ENCODE measurements at regions not wholly inside any gene's neighbourhood (a gene's known extent, or its start where the extent isn't known, plus 50 kb on each side); places are given as distances from the start of the nearest gene placed in this dataset.

- Histone ChIP-seq H3K9me3 (ENCODE audit: insufficient read depth in 2 of 2, low read depth in 1 of 2, low read length in 1 of 2) (peaks cover 0 to 3% of the 10 kb centered on the region in 2 experiments; a peak in 1 of 4 replicates), H3K18ac (ENCODE audit: extremely low read depth, low read length) (no peak overlapping the region), H4K5ac (ENCODE audit: insufficient read length, low read depth, low read length) (no peak overlapping the region), H3K79me1 (ENCODE audit: low read depth, low read length) (no peaks in the 10 kb centered on the region), H3K79me2 (ENCODE audit: control insufficient read depth in 1 of 2, insufficient read depth in 2 of 2, low read length in 2 of 2) (no peaks in the 10 kb centered on the region), H3K4me2 (ENCODE audit: insufficient read depth in 1 of 2, low read depth in 2 of 2, low read length in 2 of 2) (no peak overlapping the region), H3K36me3 (ENCODE audit: control insufficient read depth in 2 of 4, insufficient read depth in 4 of 4, low read length in 3 of 4) (no peaks in the 10 kb centered on the region), H3K23ac (ENCODE audit: insufficient read length) (no peak overlapping the region), H2BK15ac (ENCODE audit: low read length) (no peak overlapping the region), H3K27ac (ENCODE audit: low read depth, low read length) (no peak overlapping the region), H2BK120ac (replicated peaks; ENCODE audit: low read depth, low read length) (peak overlapping the region; percentile 78), H3K14ac (ENCODE audit: insufficient read length) (no peak overlapping the region), H4K20me1 (replicated peaks in 1 of 2; ENCODE audit: control insufficient read depth in 1 of 2, insufficient read depth in 2 of 2, low read length in 2 of 2) (no peaks in the 10 kb centered on the region), H3K23me2 (ENCODE audit: low read depth, low read length) (no peaks in the 10 kb centered on the region), H2BK20ac (ENCODE audit: low read length) (no peak overlapping the region), H2AK5ac (ENCODE audit: low read depth, low read length) (no peak overlapping the region), H3K27me3 (replicated peaks in 1 of 4; ENCODE audit: control insufficient read depth in 3 of 4, extremely low read depth in 1 of 4, insufficient read depth in 3 of 4, low read length in 3 of 4) (no peaks in the 10 kb centered on the region), H4K8ac (ENCODE audit: extremely low read depth, insufficient read depth, low read length) (no peak overlapping the region), H3K4me1 (replicated peaks in 1 of 4; ENCODE audit: control insufficient read depth in 3 of 4, insufficient read depth in 4 of 4, low read length in 3 of 4) (peaks cover 0 to 5% (median 2%) of the 10 kb centered on the region in 4 experiments; a peak in 2 of 7 replicates), H3K56ac (replicated peaks; ENCODE audit: insufficient read length, low read depth, low read length) (no peak overlapping the region), H4K91ac (replicated peaks; ENCODE audit: insufficient read length, low read length) (no peak overlapping the region), H3K4ac (replicated peaks; ENCODE audit: insufficient read length, low read depth, low read length) (no peak overlapping the region), H2BK5ac (ENCODE audit: low read depth, low read length) (no peak overlapping the region), H2AFZ (ENCODE audit: low read length) (no peak overlapping the region), H3K9ac (replicated peaks in 1 of 4; ENCODE audit: extremely low read depth in 1 of 4, low read depth in 3 of 4, low read length in 3 of 4) (no peak overlapping the region), H2BK12ac (ENCODE audit: low read depth, low read length) (no peak overlapping the region), H3K4me3 (ENCODE audit: extremely low read depth in 1 of 4, insufficient read depth in 2 of 4, low read depth in 3 of 4, low read length in 4 of 4) (no peak overlapping the region)
- POLR2A ChIA-PET (ENCODE audit: partially characterized antibody) = no interaction called here
- 95% methylated on average over 2 of the region's 2 CpGs; no CpG with 5 or more reads in 1 of the 2 experiments for WGBS, 2 experiments (ENCODE audit: extremely low coverage in 1 of 2, insufficient coverage in 1 of 2, insufficient read length in 1 of 2, insufficient replicate concordance in 2 of 2, low coverage in 1 of 2, low lambda C conversion rate in 2 of 2, missing lambda C conversion rate in 1 of 2)
- FAIRE-seq (no peak), DNase-seq (ENCODE audit: low read depth in 1 of 2, low spot score in 2 of 2) (no peak)
- CTCF ChIA-PET (ENCODE audit: partially characterized antibody) = no interaction called here
- no peak for TF ChIP-seq ATF3 (IDR thresholded peaks at IDR 0.05; ENCODE audit: insufficient read depth, low read depth, low read length)
- TF ChIP-seq PHF8 (conservative IDR thresholded peaks at IDR 0.05; ENCODE audit: low read depth, low read length) = no peak
- TF ChIP-seq MAFK (IDR thresholded peaks at IDR 0.05; ENCODE audit: low read depth, low read length) = no peak
- no peak for TF ChIP-seq CREB1 (IDR thresholded peaks at IDR 0.05)
- no peak for TF ChIP-seq SP1 (IDR thresholded peaks at IDR 0.05; ENCODE audit: low read depth, low read length)
- no peak for TF ChIP-seq TCF12 (IDR thresholded peaks at IDR 0.05; ENCODE audit: low read depth, low read length)
- TF ChIP-seq MAX (IDR thresholded peaks at IDR 0.05) = no peak
- no peak for TF ChIP-seq KDM1A (IDR thresholded peaks at IDR 0.05; ENCODE audit: borderline replicate concordance, low read length)
- no peak for TF ChIP-seq EZH2 (IDR thresholded peaks at IDR 0.05; ENCODE audit: low read depth, low read length, severe bottlenecking)
- TF ChIP-seq CEBPB (IDR thresholded peaks at IDR 0.05; ENCODE audit: low read depth, low read length) = no peak
- TF ChIP-seq POLR2AphosphoS5 (IDR thresholded peaks at IDR 0.05; ENCODE audit: low read depth, low read length) = no peak
- no peak for TF ChIP-seq RAD21 (IDR thresholded peaks at IDR 0.05 in 1 of 2, conservative IDR thresholded peaks at IDR 0.05 in 1 of 2; ENCODE audit: low read depth in 2 of 2, low read length in 2 of 2)
- no peak for TF ChIP-seq SIX5 (IDR thresholded peaks at IDR 0.05; ENCODE audit: low read depth, low read length)
- no peak for TF ChIP-seq CHD1 (IDR thresholded peaks at IDR 0.05; ENCODE audit: low read depth, low read length)
- no peak for TF ChIP-seq FOSL1 (IDR thresholded peaks at IDR 0.05; ENCODE audit: insufficient read depth, low read depth, low read length)
Measured at GRCh38 chr3:105254154-105254553, 112.6 kb upstream of the ALCAM start.
